GM21526 (cell line): ENCODE measurements at regions not wholly inside any gene's neighbourhood (a gene's known extent, or its start where the extent isn't known, plus 50 kb on each side); places are given as distances from the start of the nearest gene placed in this dataset.
"Not testable (repeated sequence)": the region's sequence is repeated elsewhere in the genome, so short reads cannot be mapped to it uniquely, and the experiment has no call there.

ENCODE experiments used
- ATAC-seq: cut with Tn5 transposase; IDR thresholded peaks from one replicate; pipeline ENCODE4 v1.9.1; 2021; ENCODE audit warnings: moderate library complexity; ENCODE audit not compliant: unreplicated experiment, low FRiP score

DNA sequence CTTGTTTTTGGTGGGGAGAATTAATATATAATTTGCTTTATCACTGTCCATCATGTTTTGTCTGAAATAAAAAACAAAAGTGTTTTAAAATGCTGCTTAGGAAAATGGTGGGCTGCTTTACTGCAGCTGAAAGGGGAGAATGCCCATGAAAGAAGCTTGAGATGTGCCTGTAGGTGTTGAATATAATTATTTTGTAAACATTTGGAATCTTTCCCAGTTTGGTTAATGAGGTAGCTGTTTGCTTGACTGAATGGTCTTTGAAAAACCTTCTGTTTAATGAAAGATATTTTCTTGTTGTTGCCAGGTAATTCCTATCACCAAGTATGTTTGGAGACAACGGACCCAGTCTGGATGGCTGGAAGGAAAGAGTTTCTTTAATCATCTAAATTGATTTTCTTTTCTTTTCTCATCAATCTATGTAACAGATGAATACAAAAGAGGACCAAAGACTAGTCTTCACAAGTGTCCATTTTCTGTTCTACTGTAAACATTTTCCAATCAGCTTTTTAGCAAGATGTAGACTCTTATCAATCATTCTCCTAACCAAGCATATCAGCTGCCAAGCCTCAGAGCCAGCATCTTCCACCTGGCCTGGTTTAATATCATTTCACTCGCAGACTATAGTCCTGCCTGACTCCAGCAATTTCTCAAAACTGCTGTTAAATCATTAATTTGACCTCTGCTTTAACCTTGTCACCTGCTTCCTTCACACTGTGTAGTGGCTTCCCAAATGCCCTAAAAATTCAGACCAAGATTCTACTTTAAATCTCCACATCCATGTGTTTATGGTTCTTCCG lies 441.2 kb upstream of the CHD1 start:
- no peak for ATAC-seq

DNA sequence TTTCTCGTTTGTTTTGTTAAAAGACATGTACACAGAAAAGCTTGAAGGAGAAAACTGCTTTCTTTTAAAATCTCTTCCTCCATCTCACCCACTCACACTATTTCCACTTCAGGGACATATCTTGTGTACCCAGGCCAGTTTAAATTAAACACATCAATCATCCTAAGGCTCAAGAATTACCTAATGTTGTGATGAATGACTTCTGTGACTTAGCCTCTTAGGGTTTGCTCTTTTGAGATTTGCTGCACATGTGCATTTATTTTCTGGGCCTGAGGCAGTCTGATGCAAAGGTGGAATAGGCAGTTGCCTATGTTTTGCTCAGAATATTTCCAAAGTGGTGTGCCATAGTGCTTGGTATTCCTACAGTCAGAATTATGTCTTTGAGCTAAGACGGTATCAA lies 439.9 kb upstream of the CHD1 start:
- ATAC-seq, result no peak

DNA sequence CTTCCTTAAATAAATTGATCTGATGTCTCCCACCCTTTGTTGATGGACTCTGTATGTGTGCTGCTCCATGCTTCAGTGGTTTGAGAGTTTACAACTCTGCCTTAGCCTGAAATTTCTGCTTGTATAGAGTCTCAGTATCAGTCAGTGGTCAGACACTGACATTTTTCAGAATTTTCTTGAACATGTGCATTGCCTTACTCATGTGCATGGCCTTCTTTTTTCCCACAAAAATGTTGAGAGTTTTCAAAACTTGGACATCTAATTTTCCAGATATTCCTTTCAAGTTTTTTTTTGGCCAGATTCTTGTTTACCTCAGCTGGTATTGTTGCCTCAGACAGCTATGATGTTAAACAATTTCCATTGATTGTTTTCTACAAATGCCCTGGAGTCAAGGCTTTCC lies 427.1 kb upstream of the CHD1 start:
- ATAC-seq, result no peak

DNA sequence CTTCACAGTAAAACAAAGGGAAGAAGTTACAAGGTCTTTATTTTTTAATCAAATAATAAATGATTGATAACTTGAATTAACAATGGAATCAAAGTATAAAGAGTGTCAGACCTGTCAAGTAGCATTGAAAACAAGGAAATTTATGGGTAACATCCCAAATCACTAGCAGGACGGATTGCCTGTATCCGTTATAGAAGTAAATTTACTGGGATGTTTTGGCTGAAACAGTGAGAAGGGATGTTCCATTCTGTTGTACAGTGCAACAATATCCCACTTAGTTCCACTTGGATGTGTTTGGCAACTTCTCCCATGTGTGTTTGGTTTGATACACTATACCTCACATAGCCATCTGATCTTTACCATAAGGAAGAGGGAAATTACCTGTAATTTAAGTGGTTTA lies 421.0 kb upstream of the CHD1 start:
- no peak for ATAC-seq

DNA sequence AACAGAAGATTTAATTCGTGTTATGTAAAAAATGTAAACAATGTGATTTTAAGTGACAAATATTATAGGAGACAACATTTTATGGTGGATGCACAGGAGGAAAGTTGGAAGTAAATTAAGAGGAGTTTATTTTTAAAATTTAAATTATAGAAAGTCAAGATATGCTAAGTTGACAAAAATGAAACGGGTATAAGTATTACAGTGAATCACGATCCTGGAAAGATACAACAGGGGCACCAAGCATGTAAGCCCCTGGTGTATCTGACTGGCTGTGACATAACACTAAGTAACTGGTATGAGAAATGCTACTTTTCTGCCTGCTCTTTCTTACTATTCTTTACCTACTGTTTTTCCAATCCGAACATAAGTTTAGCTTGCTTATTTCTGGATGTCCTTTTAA lies 419.8 kb upstream of the CHD1 start:
- ATAC-seq, result no peak

DNA sequence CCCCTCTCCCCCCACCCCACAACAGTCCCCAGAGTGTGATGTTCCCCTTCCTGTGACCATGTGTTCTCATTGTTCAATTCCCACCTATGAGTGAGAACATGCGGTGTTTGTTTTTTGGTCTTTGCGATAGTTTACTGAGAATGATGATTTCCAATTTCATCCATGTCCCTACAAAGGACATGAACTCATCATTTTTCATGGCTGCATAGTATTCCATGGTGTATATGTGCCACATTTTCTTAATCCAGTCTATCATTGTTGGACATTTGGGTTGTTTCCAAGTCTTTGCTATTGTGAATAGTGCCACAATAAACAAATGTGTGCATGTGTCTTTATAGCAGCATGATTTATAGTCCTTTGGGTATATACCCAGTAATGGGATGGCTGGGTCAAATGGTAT lies 411.0 kb upstream of the CHD1 start:
- not testable (repeated sequence) for ATAC-seq

DNA sequence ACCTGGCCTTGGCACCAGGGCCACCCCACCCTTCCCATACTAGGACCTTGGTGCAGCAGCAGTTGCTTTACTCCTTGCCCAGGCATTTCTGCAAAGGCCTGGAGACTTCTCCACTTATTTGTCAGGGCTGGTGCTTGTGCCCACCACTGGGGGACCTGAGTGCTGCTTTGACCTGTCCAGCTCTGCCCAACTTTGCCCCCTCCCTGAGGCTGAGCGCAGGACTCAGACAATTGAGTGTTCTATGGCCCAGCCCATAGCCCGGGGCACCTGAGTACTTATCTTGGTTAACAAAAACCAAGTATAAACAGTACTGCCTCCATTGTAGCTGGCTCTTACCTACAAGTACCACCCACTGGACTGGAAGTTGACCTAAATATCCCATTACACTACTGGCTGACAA lies 406.1 kb upstream of the CHD1 start:
- no peak for ATAC-seq

DNA sequence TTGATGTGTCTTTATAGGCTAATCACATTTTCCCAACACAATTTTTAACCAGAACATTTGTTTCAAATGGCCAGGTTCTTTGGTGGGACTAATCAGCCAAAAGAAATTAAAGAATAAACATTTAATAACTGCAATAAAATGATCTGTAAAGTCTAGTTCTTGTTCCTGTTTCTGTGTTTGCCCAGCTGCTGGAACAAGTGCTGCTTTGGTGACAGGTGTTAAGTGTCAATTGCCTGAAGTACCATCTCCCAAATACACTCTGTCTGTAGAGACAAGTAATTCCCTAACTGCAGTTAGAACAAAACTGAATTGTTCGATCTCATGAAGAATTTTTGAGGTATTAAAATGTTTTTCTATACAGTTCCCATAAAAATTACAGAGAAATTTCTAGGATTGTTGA lies 402.3 kb upstream of the CHD1 start:
- ATAC-seq, result no peak

DNA sequence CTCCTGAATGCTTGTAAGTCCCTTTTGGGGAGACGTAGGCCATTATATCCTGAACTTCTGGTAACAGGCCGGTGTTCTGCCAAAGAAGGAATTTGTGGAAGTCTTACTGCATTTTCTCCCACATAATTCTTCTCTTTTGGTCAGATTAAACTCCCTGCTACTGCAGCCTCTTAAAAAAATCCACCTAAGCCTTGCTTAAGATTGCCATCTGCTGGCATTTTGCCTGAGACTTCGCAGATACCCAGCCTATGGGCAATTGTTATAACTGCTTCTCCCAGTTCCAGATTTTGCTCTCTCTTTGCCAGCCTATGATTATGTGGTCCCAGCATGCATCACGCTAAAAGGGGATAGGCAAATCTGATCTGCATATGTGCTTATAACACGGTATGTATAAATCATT lies 391.6 kb upstream of the CHD1 start:
- ATAC-seq, result no peak

DNA sequence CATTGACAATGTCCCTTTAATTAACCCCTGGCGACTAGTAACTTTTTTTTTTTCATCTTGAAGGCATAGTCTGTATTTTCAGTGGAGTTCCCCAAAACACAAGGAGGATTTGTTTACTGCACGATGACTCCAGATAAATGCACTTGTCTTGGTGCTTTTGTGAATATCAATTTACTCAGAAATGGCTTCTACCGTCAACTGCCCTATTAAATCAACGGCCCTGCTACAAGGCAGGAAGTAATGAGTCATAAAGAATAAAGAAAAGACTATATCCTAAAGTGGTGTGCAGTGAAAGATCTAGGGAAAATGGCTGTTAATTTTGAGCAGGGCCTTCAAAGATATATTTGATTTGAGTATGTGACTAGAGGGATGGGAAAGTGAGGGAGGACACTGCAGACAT lies 388.3 kb upstream of the CHD1 start:
- no peak for ATAC-seq

DNA sequence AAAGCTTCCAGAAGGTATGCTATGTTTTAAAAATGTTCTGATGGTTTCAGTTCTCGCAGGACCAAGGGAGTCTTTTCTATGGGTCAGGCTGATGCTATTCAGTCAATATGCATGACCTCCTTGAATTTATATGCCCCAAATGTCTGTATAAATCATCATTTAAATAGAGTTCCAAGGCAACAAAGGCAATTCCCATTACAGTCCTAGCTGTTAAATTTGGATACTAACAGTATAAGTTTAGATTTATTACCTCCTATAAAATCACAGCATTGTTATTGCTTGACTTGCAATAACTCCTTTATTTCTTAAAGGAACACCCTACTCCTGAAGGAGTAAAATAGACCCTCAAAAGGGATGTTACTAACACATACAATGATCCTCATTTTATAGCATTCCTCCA lies 387.7 kb upstream of the CHD1 start:
- no peak for ATAC-seq

DNA sequence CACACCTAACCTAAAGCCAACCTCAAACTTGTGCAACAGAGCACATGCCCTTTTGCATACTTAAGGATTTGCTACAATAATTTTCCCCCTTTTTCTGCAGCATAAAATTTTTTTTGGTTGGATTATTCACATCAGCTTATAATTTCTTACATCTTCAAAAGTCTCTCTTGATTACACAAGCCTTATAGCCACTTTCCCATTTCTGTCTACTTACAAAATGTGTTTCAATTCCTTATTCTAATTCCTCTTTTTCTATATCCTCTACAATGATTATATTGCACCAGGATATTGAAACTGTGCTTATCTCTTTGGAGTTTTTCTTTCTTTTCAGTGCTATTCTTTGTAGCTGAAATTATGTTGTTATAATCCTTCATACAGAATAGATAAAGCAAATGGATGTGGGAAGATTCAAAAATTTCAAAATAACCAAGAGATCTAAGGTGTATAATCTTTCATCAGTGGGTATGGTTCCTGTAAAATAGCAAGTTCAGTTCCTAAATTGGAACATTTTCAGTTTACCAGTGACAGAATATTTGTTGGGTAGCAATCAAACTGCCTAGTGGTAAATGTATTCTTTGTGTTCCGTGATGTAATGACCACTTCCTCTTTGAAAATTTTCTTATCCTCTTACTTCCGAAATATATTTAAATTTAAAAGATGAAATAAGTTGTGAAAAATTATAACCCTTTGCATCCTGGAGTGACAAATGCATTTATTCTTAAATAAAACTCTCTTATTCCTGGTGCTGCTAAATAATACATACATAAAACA lies 386.8 kb upstream of the CHD1 start:
- ATAC-seq, result no peak

DNA sequence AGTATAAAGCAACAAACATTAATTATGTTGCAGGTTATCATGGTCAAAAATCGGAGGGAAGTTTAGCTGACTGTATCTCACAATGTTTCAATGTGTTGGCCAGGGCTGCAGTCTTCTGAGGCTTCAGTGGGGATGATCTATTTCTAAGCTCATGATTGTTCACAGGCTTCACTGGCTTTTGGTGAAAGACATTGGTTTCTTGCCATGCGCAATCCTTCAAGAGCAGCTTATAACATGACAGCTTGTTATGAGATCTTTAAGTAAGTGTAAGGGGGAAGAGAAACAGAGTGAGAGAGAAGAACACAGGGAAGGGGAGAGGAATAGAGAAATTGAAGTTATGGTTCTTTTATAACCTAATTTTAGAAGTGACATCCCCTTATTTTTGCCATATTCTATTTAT lies 385.9 kb upstream of the CHD1 start:
- no peak for ATAC-seq

DNA sequence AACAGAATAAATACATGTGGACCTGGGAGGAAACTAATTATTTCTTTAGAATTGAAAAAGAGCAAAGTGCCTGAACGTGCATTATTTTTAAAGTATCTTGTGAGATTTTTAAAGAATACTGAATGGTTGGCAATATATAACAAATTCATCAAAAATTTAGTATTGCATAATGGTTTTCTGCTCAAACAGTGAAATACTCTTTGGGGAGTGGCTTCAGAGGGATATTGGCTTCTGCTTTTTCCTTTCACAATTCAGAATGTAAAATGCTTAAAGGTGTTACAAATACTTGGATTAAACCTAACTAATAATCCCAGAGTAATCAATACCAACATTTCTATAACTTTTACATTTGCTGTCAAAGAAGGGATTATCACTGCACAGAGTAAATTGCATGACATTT lies 379.3 kb upstream of the CHD1 start:
- no peak for ATAC-seq

DNA sequence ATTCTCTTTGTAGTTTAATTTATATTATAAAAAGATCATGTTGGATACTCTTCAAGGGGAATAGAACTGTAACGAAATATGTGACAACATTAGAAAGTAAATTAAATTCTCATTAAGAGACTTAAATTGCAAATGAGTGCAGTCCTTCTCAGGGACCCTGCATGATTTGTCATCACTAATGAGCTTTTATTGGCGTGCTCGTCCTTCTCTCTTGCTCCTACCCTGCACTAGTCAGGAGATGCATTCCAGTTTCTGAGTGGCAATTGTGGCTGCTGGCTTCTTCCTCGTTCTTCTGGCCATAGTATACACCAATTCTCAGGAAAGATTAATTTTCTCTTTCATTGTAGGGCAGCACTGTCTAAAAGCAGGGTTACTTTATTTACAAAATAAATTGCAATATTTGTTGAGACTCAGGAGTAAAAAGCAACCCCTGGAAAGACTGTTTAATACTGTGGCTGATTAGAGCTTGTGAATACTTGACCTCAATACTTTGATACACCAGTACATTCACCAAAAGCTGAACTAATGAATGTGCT lies 376.3 kb upstream of the CHD1 start:
- no peak for ATAC-seq

DNA sequence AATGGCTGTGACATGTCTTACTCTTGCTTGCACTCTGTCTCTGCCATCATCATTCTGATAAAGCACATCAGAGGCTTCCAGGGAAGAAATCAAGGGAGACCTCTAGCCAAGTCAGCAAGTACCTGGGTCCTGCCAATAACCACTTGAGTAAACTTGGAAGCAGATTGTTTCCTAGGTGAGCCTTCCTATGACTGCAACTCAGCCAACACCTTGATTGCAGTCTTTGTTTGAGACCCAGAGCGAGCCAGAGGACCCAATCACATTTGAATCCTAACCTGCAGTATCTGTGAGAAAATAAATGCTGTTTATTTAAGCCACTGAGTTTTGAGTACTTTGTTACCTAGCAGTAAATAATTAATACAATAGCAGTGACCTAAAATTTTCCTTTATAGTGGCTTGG lies 356.8 kb upstream of the CHD1 start:
- ATAC-seq, result no peak

DNA sequence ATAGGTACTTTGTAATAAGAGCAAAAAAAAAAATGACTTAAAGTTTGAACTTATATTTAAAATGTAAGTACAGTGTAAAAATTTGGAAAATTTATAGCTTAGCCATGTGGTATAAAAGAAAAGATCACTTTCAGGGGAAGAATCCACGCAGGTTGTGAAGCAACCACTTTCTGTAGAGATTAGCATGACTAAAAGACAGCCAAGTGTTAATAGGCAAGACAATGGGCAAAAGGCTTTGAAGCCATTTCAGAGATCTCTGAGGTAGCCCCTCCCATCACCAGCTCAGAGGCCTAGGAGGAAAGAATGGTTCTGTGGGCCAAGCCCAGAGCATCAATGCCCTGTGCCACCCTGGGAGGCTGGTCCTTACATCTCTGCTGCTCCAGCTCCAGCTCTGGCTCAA lies 346.3 kb upstream of the CHD1 start:
- no peak for ATAC-seq

DNA sequence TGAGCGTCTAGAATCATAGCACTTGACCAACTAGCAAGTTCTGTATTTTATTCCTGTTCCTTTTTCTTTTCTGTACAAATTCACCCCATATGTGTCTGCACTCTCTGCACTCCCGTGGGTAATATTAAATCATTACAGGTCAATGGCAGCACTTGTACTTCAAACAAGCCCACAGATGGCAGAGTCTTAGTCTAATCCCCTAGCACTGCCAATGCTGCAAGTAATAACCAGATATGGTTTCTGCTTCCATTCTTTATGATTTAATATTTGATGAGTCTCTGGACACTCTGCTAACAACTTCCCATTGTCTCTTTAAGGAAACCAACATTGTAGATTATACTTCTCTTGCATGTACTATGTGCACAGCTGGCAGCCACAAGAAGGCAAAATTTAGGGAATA lies 343.8 kb upstream of the CHD1 start:
- no peak for ATAC-seq

DNA sequence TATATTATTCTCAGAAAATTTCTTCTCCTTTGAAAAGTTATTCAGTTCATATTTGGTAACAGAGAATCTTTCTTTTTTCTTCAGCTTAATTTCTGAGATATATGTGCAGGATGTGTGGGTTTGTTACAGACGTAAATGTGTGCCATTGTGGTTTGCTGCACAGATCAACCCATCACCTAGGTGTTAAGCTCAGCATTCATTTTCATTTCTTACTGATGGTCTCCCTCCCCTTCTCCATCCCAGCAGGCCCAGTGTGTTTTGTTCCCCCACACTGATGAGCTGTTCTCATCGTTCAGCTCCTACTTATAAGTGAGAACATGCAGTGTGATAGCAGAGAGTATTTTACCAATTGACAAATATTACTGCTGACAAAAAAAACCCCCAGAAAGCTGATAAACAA lies 330.0 kb upstream of the CHD1 start:
- no peak for ATAC-seq

DNA sequence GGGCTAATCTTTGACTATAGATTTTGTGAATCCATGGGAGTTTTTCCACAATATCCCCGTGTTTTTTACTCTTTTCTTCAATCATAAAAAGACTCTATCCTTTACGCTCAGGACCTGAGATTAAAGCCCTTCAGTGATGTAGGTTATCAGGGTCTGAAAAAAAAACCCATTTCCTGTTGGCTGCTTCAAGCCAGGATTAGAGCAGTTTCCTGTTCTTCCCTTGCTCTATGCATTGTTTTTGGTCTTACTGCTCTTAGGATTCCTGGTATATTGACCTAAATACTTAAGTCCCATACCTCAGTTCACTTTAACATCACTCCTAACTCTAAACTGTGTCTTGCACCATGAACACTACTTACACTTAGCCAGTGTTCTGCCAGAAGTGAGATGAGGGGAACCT lies 319.3 kb upstream of the CHD1 start:
- ATAC-seq, result no peak

DNA sequence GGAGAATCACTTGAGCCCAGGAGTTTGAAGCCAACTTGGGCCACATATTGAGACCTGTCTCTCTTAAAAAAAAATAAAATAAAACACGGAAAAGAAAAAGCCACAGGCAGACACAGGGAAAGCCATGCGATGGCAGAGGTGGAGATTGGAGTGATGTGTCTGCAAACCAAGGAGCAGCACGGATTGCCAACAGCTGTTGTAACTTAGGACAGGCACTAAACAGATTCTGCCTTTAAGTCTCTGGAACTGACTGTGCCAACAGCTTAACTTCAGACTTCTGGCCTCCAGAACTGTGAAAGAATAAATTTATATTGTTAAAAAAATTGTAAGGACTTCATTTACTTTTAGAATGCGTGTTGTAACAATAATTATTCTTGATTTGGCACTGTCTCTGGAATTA lies 318.5 kb upstream of the CHD1 start:
- no peak for ATAC-seq

DNA sequence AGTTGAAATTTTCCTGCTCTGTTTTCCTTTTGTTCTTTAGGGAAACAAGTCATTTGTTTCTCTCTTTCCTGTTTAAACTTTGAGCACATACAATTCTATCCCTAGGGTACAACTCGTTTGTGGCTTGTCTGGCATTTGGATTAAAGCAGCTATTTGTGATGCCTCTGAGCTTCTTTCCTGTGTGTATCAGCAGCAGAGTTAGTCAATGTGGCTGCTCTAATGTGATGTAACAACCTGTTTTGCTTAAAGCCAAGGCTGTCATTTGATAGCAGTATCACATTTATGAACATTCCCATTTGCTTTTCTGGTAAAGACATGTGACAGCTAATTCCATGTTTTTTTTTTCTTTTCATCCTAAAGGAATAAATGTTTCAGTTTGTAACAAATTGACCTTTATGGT lies 314.3 kb upstream of the CHD1 start:
- no peak for ATAC-seq
